ENCODE measurements at regions not wholly inside any gene's neighbourhood (a gene's known extent, or its start where the extent isn't known, plus 50 kb on each side); places are given as distances from the start of the nearest gene placed in this dataset.

DNA sequence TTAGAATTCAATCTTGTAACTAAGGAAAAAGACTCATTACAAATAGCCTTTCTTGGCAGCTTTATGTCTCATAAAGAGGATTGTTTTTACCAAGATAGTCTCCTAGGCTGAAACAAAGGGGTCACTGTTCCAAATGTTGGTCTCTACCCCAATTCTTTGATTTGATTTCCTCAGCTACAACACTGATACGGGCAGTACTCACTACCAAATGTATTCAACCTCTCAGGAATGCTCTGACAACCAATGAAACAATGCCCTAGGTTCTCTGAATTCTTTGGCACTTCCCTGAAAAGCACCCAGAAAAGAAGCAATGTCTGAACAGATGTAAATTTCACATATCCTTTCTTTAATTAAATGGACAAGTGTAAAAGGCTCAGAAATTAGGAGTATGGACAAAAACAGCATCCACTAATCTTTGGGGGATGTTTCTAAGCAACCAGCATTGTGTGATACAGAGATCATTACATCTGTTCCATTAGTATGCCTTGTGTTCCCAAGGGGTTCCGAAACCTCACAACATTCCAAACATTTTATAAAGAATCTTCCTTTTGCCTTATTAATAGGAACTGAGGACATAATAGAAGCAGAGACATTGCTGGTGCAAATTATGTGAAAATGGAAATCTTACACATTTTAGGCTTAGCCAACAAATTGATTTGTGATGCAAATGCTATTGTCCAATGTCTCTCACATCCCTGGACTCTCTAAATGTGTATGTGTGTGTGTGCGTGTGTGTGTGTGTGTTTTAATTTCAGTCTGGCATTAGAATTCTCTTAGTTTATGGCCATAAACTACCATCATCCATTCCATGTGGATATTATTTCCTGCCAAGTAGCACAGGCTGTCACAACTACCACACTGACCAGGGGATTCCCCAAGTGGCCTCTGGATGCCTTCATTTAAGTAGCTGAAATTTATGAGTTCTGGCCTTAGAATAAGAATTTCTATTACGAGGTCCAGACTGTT lies 276.0 kb downstream of the MTX2 start (continued):
- TF ChIP-seq, protein P1, sequence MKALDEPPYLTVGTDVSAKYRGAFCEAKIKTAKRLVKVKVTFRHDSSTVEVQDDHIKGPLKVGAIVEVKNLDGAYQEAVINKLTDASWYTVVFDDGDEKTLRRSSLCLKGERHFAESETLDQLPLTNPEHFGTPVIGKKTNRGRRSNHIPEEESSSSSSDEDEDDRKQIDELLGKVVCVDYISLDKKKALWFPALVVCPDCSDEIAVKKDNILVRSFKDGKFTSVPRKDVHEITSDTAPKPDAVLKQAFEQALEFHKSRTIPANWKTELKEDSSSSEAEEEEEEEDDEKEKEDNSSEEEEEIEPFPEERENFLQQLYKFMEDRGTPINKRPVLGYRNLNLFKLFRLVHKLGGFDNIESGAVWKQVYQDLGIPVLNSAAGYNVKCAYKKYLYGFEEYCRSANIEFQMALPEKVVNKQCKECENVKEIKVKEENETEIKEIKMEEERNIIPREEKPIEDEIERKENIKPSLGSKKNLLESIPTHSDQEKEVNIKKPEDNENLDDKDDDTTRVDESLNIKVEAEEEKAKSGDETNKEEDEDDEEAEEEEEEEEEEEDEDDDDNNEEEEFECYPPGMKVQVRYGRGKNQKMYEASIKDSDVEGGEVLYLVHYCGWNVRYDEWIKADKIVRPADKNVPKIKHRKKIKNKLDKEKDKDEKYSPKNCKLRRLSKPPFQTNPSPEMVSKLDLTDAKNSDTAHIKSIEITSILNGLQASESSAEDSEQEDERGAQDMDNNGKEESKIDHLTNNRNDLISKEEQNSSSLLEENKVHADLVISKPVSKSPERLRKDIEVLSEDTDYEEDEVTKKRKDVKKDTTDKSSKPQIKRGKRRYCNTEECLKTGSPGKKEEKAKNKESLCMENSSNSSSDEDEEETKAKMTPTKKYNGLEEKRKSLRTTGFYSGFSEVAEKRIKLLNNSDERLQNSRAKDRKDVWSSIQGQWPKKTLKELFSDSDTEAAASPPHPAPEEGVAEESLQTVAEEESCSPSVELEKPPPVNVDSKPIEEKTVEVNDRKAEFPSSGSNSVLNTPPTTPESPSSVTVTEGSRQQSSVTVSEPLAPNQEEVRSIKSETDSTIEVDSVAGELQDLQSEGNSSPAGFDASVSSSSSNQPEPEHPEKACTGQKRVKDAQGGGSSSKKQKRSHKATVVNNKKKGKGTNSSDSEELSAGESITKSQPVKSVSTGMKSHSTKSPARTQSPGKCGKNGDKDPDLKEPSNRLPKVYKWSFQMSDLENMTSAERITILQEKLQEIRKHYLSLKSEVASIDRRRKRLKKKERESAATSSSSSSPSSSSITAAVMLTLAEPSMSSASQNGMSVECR (CRISPR knock-in tag; IDR thresholded peaks at IDR 0.05; ENCODE audit: borderline replicate concordance) = no peak
- TF ChIP-seq, protein P2, sequence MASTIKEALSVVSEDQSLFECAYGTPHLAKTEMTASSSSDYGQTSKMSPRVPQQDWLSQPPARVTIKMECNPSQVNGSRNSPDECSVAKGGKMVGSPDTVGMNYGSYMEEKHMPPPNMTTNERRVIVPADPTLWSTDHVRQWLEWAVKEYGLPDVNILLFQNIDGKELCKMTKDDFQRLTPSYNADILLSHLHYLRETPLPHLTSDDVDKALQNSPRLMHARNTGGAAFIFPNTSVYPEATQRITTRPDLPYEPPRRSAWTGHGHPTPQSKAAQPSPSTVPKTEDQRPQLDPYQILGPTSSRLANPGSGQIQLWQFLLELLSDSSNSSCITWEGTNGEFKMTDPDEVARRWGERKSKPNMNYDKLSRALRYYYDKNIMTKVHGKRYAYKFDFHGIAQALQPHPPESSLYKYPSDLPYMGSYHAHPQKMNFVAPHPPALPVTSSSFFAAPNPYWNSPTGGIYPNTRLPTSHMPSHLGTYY (CRISPR knock-in tag; IDR thresholded peaks at IDR 0.05) = no peak
- TF ChIP-seq CREB1 (CRISPR knock-in tag; IDR thresholded peaks at IDR 0.05) (no peak), NFATC4 (CRISPR knock-in tag; IDR thresholded peaks at IDR 0.05) (no peak)

DNA sequence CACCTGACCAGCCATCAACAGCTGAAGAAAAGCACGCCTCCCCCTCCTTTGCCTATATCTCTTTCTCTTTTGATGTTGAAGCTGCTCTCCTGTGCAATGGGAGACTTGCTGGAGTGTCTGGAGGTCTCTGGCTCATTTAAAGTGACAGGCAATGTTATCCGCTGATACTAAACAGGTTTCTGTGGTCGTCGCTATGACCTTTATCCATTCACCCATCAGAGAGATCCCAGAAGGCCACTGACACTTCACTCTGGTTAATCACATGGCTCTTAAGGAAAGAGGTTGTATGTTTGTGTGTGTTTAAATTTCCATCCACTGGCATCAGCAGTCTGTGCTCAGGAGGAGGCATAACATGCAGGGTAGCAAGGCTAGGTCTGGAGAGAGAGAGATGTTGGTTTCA lies 277.3 kb downstream of the MTX2 start:
- Mint-ChIP-seq H3K4me1 (0 out of 2 replicates have a peak, but pooled peaks cover 1% of the 10 kb centered on the region), H3K36me3 (no peaks in the 10 kb centered on the region), H3K27me3 (ENCODE audit: low read depth) (peaks cover 7% of the 10 kb centered on the region), H3K9me3 (no peaks in the 10 kb centered on the region), H3K27ac (no peak overlapping the region), H3K4me3 (no peak overlapping the region)
- ChIA-PET POLR2A (no interaction called here), CTCF (interaction anchor here (0.9 to 1.3 kb wide), 2 partner anchors 8 to 107 kb away, joined by 3 to 9 read pairs; no protein-coding TSS in a partner anchor)
- no peak for TF ChIP-seq ZNF425 (CRISPR knock-in tag; conservative IDR thresholded peaks at IDR 0.05)
- TF ChIP-seq, protein P3, sequence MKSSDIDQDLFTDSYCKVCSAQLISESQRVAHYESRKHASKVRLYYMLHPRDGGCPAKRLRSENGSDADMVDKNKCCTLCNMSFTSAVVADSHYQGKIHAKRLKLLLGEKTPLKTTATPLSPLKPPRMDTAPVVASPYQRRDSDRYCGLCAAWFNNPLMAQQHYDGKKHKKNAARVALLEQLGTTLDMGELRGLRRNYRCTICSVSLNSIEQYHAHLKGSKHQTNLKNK (CRISPR knock-in tag; IDR thresholded peaks at IDR 0.05) = no peak
- TF ChIP-seq OVOL2 (CRISPR knock-in tag; IDR thresholded peaks at IDR 0.05; ENCODE audit: borderline replicate concordance) = no peak
- no peak for TF ChIP-seq NR1H2 (CRISPR knock-in tag; IDR thresholded peaks at IDR 0.05)
- TF ChIP-seq GABPB1 (CRISPR knock-in tag; IDR thresholded peaks at IDR 0.05) = no peak
- TF ChIP-seq CBFB (CRISPR knock-in tag; IDR thresholded peaks at IDR 0.05; ENCODE audit: low read depth) = no peak
- no peak for TF ChIP-seq ZNF121 (CRISPR knock-in tag; IDR thresholded peaks at IDR 0.05)
- no peak for TF ChIP-seq ZNF396 (CRISPR knock-in tag; IDR thresholded peaks at IDR 0.05; ENCODE audit: borderline replicate concordance)
- TF ChIP-seq NFE2L1 (CRISPR knock-in tag; IDR thresholded peaks at IDR 0.05) = no peak
- TF ChIP-seq ZNF317 (CRISPR knock-in tag; IDR thresholded peaks at IDR 0.05; ENCODE audit: borderline replicate concordance, low read depth) = no peak
- no peak for TF ChIP-seq IRF2 (CRISPR knock-in tag; IDR thresholded peaks at IDR 0.05; ENCODE audit: borderline replicate concordance, low read depth)
- TF ChIP-seq E2F4 (CRISPR knock-in tag; IDR thresholded peaks at IDR 0.05; ENCODE audit: borderline replicate concordance, low read depth) = no peak
- TF ChIP-seq, protein P4, sequence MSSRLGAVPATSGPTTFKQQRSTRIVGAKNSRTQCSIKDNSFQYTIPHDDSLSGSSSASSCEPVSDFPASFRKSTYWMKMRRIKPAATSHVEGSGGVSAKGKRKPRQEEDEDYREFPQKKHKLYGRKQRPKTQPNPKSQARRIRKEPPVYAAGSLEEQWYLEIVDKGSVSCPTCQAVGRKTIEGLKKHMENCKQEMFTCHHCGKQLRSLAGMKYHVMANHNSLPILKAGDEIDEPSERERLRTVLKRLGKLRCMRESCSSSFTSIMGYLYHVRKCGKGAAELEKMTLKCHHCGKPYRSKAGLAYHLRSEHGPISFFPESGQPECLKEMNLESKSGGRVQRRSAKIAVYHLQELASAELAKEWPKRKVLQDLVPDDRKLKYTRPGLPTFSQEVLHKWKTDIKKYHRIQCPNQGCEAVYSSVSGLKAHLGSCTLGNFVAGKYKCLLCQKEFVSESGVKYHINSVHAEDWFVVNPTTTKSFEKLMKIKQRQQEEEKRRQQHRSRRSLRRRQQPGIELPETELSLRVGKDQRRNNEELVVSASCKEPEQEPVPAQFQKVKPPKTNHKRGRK (CRISPR knock-in tag; IDR thresholded peaks at IDR 0.05; ENCODE audit: borderline replicate concordance) = no peak
- DNase-seq (ENCODE audit: low spot score) (no peak), ATAC-seq (no peak)

Data from WTC11 (cell line).